HG02571 (cell line): ENCODE measurements at regions not wholly inside any gene's neighbourhood (a gene's known extent, or its start where the extent isn't known, plus 50 kb on each side); places are given as distances from the start of the nearest gene placed in this dataset.

Experiments used
- ATAC-seq: cut with Tn5 transposase; IDR thresholded peaks from one replicate; pipeline ENCODE4 v1.9.1; 2021; ENCODE audit warnings: mild to moderate bottlenecking, moderate library complexity; ENCODE audit not compliant: unreplicated experiment

DNA sequence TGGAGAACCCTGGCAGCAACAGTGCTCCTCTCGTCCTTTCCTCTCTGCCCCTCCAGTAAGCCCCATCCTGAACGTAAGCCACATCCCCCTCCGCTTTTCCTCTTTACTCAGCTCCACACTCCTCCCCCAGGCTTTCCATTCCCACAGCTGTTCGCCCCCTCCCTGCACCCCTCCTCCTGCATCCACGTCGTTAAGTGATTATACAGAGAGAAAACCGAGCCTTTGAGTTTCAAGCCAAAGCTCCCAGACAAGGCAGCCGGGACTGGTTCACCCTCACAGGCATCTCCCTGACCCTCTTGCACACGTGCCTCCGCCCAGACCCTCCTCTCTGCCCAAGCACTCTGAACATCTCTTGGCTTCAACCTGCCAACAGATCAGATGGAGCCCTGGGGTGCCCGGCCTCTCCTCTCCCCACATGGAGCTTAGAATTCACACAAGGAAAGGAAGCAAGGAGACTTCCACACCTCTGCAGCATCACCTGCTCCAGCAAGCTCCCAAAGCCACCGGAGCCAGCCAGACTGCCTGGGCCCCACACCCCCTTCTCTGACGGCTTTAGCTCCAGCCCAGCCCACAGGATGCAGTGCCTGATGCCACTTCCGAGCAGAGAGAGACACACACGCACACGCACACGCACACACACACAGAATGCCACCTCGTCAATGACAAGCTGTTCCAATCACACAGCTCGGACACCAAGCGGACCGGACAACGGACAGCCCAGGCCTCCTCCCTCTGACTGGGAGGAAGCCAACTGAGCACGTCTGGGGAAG, 99.9 kb upstream of the CCL2 start:
- no peak for ATAC-seq

DNA sequence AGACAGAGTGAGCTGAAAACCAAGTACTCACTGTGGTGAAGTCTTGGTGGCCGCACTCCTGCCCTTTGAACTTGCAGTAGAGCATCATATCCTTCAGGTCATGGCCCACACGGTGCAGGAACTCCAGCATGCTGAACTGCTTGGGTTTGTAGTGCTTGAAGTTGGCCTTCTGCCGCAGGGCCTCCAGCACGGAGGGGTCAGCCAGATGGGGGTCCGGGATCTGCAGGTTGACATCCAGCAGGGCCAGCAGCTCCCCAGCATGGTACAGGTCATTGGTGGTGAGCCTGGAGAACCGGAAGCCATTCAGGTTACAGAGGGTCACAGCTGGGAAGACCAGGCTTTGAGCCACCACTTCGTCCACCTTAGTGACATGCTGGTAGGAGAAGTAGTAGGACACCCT, 99.1 kb upstream of the CCL2 start:
- no peak for ATAC-seq

DNA sequence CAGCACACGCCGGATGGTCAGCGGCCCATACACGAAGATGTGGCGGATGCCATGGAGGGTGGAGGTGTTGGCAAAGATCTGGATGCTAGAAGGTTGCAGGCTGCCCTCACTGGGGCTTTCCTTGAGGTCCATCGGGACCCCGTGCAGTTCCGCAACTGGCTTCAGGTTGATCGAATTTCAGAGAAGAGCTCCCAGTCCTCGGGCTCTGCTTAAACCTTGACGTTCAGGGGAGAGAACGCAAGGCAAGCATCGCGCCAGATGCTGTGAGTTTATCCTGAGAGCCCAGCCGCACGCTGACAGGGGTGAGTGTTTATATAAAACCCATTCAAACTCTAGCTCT, 98.7 kb upstream of the CCL2 start:
- ATAC-seq, result no peak

DNA sequence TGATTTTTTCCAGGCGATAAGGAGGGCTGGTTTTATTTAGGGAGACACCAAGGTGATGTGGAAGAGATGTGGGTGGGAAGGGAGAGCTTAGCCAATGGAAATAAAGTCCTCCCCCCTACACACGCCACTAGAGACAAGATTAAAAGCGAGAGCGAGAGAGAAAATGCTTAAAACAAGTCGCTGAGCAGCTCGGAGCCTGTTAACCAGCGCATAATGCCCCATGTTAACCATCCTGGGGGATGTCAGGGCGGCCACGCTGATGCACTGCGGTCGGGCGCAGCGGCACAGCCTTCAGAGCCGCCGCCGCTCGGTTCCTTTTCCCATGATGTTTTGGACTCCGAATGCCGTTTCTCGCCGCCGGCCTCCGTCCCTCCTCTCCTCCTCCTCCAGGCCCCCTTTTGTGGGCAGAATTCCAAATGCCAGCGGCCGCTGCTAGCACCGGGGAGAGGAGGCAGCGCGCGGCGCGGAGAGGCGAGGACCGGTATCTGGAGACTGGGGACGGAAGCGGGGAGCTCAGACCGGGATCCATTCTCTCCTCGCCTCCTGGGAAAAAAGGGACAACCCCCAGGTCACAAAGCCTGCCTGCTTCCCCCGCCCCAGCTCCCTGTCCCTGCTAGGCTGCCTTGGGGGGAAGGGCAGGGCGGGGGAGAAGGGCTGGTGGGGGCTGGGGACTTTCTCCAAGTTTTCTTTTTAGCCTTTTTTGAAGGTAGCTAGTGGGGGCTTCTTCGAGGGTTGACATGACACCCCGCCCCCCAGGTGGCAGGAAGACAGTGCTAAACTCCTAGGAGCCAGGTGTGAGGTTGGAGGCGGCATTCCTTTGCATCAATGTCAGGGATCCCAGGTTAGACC, 98.1 kb upstream of the CCL2 start:
- no peak for ATAC-seq

DNA sequence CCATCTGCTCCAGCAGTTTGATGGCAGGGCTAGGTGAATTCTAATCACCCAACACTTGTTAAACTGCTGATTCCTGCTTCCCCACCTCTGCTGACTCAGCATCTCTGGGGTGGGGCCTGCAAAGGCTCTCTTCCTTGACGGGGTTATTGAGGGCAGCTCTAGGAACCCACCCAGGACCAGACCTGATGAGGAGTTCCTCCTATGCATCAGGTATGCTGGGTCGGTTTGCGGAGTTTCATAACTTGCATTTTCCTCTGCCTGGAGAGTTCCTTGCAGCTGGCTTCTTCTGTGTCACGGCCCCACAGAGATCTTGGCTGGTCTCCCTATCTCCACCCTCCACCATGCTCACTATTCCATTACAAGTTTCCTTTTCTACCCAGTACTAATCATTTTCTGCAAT, 93.4 kb upstream of the CCL2 start:
- no peak for ATAC-seq

DNA sequence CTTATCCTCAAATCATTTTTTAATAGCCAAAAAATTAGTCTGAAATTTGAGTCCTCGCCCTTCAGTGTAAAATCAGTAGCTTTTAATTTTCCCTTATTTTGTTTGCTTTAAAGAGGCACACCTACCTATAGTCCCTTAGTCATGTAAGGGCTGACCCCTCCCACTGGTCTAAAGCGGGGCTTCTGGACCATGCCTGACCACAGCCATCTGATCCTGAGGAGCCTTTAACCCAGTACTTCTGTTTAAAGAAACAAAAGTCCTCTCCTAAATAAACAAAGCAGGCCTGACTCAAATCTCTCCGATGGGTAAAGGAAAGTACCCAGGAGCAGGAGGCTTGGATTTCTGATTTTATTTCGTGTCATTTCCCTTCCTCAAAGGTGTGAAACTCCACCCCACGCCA, 92.0 kb upstream of the CCL2 start:
- no peak for ATAC-seq

DNA sequence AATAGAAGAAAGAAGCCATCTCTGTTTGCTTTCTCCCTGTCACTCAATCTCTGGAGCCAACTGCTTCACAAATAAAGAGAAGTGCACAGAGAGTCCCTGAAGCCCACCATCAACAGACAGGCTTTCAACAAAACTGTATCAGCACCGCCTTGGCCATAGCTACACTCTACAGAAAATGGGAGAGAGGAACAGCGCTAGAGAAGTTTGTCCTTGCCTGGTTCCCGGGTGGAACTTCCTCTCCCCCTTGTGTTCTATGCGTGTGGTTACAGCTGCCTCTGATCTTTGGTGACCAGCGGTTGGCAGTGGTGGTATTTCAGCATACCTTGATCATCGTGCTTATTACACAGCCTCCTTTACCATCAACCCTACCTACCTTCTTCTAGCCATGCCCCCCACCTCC, 91.4 kb upstream of the CCL2 start:
- no peak for ATAC-seq

DNA sequence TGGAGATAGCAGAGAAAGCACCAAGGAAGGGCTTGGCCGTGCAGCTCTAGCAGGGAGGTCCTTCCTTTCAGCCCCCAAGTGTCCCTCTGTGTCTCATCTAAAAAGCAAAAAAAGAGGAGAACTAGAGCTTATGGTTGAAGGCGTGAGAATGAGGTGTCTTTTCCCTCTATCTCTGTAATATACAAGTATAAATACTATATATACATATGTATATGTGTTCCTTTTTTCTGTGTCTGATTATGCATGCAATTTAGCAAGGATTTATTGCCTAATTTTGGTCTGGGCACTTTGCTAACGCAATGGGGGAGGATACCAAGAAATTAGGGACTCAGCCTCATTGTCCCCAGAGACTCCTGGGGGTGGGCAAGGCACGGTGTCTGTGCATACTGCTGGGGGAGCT, 90.2 kb upstream of the CCL2 start:
- ATAC-seq, result no peak

DNA sequence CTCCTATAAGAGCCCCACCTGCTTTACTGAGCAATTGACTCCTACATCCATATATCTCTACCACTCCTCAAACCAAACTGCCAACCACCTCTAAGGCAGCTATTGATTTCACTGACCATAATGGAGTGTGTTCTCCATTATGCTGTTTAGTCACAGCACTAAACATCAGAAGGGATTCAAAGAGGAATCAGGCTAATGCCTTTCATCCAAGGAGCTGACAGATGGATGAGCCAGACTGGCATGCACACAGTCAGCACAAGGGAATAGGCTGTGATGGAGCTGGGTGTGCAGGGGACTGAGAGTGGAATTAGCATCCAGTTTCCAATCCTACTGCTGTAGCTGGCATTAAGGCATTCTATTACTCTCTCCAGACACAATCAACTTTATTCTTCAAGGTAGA, 88.7 kb upstream of the CCL2 start:
- ATAC-seq, result no peak

DNA sequence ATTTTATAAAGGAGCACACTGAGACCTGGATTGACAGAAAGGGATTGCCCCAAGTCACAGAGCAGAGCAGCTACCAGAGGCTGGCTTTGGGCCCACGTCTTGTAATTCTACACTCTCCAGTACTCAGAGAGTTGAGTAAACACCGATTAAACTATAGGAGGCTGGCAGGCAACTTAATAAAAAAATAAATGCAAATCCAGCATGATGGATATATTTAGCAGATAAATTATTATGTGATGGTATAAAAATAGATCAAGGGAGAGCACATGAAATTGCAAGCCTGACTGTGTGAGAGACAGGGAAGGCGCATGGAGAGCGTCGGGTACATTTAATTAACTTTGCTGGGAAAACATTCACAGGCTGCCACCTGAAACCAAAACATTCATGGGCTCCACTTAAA, 87.7 kb upstream of the CCL2 start:
- no peak for ATAC-seq

DNA sequence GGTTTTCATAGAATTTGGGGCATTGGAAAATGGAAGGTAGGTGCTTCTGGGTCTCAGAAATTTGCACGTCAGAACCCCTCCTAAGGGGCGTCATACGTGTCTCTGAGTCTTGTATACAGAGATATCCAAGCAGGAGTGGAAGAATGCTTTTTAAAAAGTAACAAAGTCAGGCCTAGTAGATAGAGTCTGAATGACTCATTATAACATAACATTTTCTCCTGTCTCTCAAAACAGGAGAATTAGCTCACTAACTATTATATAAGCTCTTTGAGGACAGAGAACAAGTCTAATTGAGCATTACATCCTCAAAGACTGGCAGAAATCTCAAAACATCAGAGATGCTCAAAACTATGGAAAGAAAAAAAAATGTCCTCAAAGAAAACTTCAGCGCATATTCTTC, 86.1 kb upstream of the CCL2 start:
- no peak for ATAC-seq

DNA sequence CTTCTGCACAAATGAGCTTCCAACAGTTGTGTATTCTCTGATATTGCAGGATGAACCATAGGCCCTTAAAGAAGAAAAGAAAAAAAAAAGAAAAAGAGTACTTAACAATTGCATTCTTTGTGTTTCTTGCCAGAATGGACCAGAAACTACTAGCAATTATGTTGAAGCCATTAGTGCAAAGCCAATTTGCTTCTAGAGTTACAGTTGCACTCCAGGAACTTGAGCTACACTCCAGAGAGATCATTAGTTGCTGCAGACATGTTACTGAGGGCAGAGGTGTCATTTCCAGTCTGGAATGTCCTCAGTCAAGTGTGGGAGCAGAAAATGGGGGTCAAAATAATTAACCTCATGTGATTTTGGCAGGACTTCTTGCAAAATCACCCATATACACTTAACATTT, 85.6 kb upstream of the CCL2 start:
- ATAC-seq, result no peak

DNA sequence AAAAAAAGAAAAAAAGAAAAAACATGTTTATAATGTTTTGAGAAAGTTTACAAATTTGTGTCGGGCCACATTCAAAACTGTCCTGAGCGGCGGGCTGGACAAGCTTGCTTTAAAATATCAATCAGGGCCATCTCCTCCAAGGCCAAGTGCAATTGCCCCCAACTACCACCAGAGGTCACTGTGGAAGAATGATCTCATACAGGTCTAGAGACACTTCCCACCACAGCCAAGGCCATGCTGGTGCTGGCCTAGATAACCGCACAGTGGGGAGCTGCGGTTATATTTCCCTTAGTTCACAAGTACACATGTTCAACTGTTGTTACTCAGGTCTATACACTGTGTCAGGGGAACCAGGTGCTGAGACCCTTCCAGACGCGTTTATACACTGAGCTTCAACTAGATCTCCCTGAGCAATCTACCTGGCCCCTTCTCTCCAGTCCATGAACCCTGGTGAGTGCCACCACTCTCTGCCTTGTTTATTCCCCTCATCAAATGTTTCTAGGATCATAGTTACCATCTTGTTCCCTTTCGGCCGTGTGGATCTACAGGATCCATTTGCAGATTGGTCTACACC, 83.8 kb upstream of the CCL2 start:
- no peak for ATAC-seq

DNA sequence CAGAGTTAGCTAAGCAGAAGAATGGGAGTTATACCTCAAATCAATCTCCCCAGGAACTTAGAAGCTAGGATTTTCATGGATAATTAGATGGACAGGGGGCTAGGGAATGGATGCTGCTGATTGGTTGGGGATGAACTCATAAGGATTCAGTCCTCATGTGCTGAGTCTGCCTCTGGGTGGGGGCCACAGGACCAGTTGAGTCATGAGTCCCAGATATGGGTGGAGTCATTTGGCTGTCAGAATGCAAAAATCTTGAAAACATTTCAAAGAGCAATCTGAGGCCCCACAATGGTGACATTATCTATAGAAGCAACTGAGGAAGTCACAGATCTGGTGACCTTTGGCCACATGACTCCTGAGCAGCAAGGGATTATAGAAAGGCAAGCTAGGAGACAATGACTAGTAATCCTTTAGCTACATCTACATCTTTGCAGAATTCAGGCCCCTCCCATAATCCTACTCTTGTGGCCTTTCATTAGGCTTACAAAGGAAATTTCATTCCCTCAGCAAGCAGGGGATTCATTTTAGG, 82.6 kb upstream of the CCL2 start:
- ATAC-seq, result no peak

DNA sequence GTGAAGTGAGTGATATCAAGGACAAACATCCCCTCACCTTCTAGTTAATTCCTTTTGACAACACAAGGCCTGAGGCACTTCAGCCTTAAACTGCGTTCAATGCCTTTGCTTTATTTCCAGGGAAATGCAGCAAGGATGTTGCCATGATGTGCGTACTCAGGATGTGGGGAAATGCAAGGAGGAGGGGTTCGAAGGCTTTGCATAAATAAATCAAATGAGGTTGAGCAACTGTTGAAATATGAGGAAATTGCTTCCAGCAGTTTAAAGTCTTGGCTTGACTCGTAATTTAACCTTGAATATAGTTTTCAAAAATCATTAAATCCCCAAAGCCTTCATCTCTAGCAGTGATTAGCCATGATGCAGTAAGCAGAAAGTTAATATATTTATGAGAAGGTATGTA, 81.8 kb upstream of the CCL2 start:
- ATAC-seq, result no peak

DNA sequence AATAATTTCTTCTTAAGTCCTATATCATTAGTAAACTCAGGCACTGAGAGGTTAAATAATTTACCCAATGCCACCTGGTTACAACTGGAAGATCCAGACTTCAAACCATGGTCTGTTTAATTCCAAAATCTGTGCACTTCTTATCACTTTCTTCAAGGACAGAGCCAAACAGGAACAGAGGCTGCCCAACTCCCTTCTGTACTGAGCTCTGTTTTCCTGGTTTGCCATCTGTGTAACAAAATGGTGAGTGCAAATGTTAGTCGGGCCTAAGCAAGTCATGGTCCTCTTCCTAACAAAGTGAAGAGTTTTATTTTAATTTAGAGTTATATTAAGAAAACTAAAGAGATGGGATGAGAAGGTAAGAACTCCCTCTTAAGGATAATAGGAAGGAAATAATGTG, 80.6 kb upstream of the CCL2 start:
- ATAC-seq, result no peak

DNA sequence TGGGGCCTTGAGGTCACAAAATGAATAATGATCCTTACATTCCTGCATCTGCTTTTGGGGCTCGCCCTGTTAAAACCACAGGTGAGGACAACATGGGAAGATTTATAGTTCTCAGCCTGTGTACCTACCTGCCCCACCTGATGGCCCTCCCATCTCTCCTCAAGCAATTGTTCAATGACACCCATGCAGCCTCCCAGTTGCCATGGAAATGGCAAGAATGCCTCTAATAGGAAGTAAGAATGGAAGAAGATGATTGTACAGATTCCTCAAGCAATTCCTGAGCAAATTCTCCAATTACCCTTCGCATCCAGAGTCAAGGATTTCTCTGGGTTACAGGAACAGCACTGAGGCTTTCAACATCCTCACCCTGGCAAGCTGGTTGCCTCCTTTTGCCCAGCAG, 78.6 kb upstream of the CCL2 start:
- ATAC-seq, result no peak

DNA sequence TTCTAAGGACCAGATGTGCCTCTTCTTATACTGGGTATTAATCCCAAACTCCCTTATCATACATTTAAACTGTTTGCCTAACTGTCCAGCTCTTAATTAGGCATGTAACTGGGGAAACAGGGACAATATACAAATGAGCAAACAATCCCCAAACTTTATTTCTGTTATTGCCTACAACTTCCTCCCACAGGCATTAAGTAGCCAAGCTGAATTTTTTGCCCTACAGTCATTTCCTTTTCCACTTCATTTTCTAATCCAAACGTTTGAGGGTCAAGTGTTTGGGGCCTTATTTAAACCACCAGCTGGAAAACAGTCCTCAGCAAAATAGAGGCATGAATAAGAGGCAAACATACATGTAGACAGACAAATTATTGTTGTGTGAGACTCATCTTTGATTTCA, 77.4 kb upstream of the CCL2 start:
- ATAC-seq, result no peak

DNA sequence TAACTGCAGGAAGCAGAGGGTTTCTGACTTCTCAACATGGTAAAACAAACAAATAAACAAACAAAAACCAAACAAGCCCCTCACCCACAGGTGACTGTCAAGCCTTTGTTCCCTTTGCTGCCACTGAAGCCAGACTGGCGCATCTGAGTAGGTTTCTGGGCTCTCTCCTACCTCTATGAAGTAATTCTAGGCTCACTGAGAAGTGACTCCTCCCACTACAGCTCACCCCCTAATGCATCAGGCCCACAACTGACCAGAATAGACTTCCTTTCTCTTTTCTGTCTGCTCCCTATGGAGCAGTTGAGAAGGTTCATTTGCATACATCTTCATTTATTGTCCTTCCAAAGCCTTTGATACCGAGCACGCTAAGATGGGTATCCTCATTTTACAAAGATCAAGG, 77.0 kb upstream of the CCL2 start:
- ATAC-seq, result no peak

DNA sequence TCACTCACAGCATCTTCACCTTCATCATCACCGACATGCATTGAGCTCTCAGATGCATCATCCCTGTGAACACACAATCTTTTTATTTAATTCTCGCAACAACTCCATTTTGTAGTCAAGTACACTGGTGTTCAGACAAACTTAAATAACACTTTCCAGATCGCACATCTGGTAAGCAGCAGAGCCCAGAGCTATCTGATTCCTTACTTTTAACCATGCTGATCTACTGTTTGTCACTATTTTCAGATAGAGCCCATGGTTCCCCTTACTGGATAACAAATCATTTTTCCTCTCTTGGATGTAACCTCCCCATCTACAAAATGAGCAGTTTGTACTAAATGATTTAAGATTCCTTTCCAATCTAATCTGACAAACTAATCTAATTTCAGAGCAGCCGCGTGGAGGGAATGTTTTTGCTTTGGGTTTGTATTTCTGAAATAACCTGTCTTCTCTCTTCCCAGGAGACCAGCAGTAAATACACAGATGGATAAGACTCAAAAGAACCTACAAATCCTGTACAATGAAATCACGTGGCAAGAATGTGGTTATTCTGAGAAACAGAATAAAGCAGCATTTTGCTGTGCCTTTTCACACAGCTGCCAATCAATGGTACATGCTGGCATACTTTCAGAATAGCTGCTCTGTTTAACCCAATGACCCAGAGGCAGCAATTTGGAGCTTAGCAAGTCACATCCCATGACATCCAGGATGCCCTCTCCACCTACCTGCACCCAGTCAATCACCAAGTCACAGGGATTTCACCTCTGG, 72.9 kb upstream of the CCL2 start:
- ATAC-seq, result no peak

DNA sequence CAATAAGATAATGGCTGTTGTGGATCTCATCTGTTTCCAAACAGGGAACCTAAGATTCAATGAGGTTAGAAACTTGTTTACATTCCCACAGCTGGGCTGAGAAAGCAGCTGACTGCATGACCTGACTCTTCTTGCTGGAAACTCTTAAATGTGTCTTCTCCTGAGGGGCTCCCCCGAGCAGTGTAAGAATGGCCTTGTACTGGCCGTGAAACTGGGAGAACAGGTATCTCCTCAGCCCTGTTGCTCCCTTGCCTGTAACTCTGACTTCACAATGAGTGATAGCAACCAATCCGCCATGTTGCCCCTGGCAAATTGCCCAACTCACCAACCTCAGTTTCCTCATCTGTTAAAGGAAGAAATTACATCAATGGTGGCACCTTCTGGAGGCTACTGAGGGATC, 59.1 kb upstream of the CCL2 start:
- ATAC-seq, result no peak
